ENCODE measurements at regions not wholly inside any gene's neighbourhood (a gene's known extent, or its start where the extent isn't known, plus 50 kb on each side); places are given as distances from the start of the nearest gene placed in this dataset.

GRCh38 chr9:129411501-129412175 is 209.3 kb downstream of the C9orf50 start:
- H3K27ac ChIP-seq (ENCODE audit: low read depth, low read length, poor library complexity, severe bottlenecking): no peak overlapping the region

GRCh38 chr9:129410226-129410625 is 210.7 kb downstream of the C9orf50 start:
- DNase-seq (ENCODE audit: low spot score): no peak
- CTCF ChIA-PET: no interaction called here
- no TSS peak for BruUV-seq (replicated peaks)
- no peak overlapping the region for H3K4me3 ChIP-seq (ENCODE audit: low read depth, low read length, poor library complexity, severe bottlenecking)
- H3K36me3 ChIP-seq (ENCODE audit: insufficient read depth, low read length, poor library complexity, severe bottlenecking): no peaks in the 10 kb centered on the region
- POLR2A ChIA-PET (ENCODE audit: low non-redundant PET): no interaction called here
- H3K27me3 ChIP-seq (replicated peaks; ENCODE audit: insufficient read depth, low read depth, low read length, poor library complexity): no peaks in the 10 kb centered on the region
- H3K9me3 ChIP-seq (ENCODE audit: low read depth, low read length, poor library complexity, severe bottlenecking): no peaks in the 10 kb centered on the region
- no peak overlapping the region for H3K27ac ChIP-seq (ENCODE audit: low read depth, low read length, poor library complexity, severe bottlenecking)
- intact Hi-C loops (cut with micrococcal nuclease; ENCODE audit: unreplicated experiment): no loop called here
- peaks cover 16% of the 10 kb centered on the region for H3K4me1 ChIP-seq (ENCODE audit: insufficient read depth, low read length, poor library complexity, severe bottlenecking)
- TF ChIP-seq CTCF (conservative IDR thresholded peaks at IDR 0.05; ENCODE audit: low read depth, low read length) (no peak), EZH2 (IDR thresholded peaks at IDR 0.05; ENCODE audit: borderline replicate concordance, low read depth, low read length, poor library complexity, severe bottlenecking) (no peak)

More at GRCh38 chr9:129411501-129412175, 209.3 kb downstream of the C9orf50 start:
- no peak for TF ChIP-seq CTCF (conservative IDR thresholded peaks at IDR 0.05; ENCODE audit: low read depth, low read length)
- no peak for TF ChIP-seq EZH2 (IDR thresholded peaks at IDR 0.05; ENCODE audit: borderline replicate concordance, low read depth, low read length, poor library complexity, severe bottlenecking)
- no peak for DNase-seq (ENCODE audit: low spot score)
- CTCF ChIA-PET: no interaction called here
- Histone ChIP-seq H3K9me3 (ENCODE audit: low read depth, low read length, poor library complexity, severe bottlenecking) (no peaks in the 10 kb centered on the region), H3K36me3 (ENCODE audit: insufficient read depth, low read length, poor library complexity, severe bottlenecking) (no peaks in the 10 kb centered on the region), H3K4me1 (ENCODE audit: insufficient read depth, low read length, poor library complexity, severe bottlenecking) (peaks cover 16% of the 10 kb centered on the region), H3K27me3 (replicated peaks; ENCODE audit: insufficient read depth, low read depth, low read length, poor library complexity) (no peaks in the 10 kb centered on the region), H3K4me3 (ENCODE audit: low read depth, low read length, poor library complexity, severe bottlenecking) (no peak overlapping the region)
- POLR2A ChIA-PET (ENCODE audit: low non-redundant PET): no interaction called here
- no TSS peak for BruUV-seq (replicated peaks)
- intact Hi-C loops (cut with micrococcal nuclease; ENCODE audit: unreplicated experiment): no loop called here

GRCh38 chr9:129408535-129409215 is 212.2 kb downstream of the C9orf50 start:
- ChIA-PET POLR2A (ENCODE audit: low non-redundant PET) (no interaction called here), CTCF (no interaction called here)
- no peak overlapping the region for H3K4me3 ChIP-seq (ENCODE audit: low read depth, low read length, poor library complexity, severe bottlenecking)
- no peak for TF ChIP-seq CTCF (conservative IDR thresholded peaks at IDR 0.05; ENCODE audit: low read depth, low read length)
- no peak for TF ChIP-seq EZH2 (IDR thresholded peaks at IDR 0.05; ENCODE audit: borderline replicate concordance, low read depth, low read length, poor library complexity, severe bottlenecking)
- no peak for DNase-seq (ENCODE audit: low spot score)
- H3K9me3 ChIP-seq (ENCODE audit: low read depth, low read length, poor library complexity, severe bottlenecking): no peaks in the 10 kb centered on the region
- no peaks in the 10 kb centered on the region for H3K27me3 ChIP-seq (replicated peaks; ENCODE audit: insufficient read depth, low read depth, low read length, poor library complexity)
- peaks cover 5% of the 10 kb centered on the region for H3K4me1 ChIP-seq (ENCODE audit: insufficient read depth, low read length, poor library complexity, severe bottlenecking)
- no TSS peak for BruUV-seq (replicated peaks)
- intact Hi-C loops (cut with micrococcal nuclease; ENCODE audit: unreplicated experiment): no loop called here
- H3K36me3 ChIP-seq (ENCODE audit: insufficient read depth, low read length, poor library complexity, severe bottlenecking): no peaks in the 10 kb centered on the region
- no peak overlapping the region for H3K27ac ChIP-seq (ENCODE audit: low read depth, low read length, poor library complexity, severe bottlenecking)
